ENCODE measurements at regions not wholly inside any gene's neighbourhood (a gene's known extent, or its start where the extent isn't known, plus 50 kb on each side); places are given as distances from the start of the nearest gene placed in this dataset.

DNA sequence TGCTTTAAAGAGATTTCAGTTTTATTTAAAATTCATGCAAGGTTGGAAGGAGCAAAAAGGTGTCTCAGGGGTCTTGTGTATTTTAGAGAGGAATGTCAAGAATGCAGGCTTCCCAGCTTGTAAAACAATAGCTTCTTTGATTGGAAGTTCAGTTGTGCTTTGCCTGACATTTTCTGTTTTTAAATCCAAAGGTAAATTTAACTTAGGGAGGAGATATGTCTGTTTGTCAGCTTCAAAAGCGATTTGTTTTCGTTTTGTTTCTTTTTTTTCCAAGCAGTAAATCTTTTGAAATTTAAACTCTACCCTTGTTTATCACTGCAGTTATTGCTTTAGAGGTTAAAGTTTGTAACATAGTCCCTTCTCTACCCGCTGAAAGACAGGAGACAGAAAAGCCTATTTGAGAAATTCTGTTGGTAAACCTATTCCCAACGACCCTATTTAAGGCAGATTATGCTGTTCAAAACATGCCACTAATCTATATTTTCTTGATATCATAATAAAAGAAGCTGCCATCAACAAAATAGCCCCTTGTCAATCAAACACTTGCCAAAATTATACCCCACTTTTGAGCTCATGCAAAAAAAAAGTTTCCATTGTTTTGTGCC, 639.6 kb downstream of the IRS1 start:
- peak; percentile 20 for DNase-seq (ENCODE audit: low spot score)

DNA sequence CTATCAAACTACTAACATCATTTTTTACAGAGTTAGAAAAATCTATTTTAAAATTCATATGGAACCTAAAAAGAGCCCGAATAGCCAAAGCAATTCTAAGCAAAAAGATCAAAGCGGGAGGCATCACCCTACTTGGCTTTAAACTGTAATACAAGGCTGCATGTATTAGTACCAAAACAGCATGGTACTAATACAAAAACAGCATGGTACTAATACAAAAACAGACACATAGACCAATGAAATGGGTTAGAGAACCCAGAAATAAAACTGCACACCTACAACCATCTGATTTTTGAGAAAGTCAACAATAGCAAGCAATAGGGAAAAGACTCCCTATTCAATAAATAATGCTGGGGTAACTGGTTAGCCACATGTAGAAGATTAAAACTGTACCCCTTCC, 640.7 kb downstream of the IRS1 start:
- DNase-seq (ENCODE audit: low spot score): no peak

DNA sequence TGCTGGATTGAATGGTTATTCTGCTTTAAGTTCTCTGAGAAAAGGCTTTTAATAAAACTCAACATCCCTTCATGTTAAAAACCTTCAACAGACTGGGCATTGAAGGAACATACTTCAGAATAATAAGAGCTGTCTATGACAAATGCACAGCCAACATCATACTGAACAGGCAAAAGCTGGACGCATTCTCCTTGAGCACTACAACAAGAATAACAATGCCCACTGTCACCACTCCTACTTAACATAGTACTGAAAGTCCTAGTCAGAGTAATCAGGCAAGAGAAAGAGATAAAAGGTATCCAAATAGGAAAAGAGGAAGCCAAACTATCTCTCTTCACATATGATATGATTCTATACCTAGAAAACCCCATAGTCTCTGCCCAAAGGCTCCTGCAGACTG, 641.4 kb downstream of the IRS1 start:
- DNase-seq (ENCODE audit: low spot score): no peak

DNA sequence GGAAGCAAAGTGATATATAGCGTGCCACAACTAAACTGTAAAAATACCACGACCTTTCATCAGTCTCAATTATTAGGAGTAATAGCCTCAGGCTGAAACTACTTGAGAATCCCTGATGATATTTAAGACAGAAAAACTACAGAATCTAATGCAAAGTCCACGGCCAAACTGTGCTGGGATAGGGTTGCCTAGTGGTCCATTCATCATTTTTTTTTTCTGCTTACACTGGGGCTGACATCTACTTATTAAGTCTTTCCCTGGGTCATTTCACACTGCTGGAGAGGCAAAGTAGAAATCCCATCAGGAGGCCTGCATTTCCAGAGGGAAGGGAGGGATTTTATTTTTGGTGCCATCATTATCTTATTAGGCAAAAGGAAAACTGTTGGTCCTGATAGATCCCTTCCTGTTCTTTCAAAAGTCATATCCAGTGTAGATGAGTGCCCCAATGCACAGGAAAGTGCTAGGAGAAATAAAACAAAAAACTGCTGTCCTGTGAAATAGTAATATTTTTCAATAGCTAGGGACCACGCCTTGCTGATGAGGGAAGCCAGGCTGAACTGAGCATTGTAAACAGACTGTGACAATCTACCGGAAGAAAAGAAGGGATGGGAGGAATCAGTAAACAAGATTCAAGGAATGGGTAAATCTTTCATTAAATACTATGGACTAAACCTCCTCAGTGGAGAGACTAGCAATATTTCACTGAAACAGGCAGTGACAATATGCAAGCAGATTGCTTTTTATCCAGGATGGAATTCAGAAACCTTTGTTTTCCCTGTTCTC, 644.3 kb downstream of the IRS1 start:
- no peak for DNase-seq (ENCODE audit: low spot score)

DNA sequence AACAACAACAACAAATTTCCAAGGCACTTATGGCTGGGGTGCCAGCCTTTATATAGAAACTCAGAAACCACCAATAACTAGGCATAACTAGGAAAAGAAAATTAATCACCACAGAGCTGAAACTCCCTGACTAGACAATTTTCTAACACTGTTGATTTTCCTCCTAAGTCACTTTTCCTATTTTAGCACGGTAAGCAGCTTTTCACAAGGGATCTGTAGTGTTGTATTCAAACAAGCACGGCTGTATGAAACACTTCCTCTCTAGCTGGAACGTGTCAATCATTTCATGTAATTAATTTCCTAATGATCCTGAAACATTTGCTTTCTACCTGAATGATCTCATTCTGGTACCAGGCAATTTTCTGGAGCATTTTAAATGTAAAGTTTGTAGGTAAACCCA, 645.0 kb downstream of the IRS1 start:
- DNase-seq (ENCODE audit: low spot score): no peak

DNA sequence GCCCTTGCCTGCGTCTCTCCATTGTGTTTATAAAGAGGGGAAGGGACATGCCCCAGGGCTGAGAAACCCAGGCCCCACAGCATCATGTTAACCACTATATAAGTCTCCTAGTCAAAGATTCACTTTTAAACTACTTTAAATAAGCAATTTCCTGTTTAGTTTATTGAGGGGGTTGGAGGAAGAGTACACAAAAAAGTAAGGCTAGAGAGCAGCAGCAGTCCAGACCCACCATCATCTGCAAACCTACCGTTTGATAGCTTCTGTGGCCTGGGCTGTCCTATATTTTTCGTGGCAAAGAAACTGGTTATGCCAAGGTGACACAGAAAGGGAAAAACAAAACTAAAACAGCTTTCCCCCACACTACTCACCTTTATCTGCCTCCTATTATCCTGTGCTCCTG, 646.1 kb downstream of the IRS1 start:
- no peak for DNase-seq (ENCODE audit: low spot score)

DNA sequence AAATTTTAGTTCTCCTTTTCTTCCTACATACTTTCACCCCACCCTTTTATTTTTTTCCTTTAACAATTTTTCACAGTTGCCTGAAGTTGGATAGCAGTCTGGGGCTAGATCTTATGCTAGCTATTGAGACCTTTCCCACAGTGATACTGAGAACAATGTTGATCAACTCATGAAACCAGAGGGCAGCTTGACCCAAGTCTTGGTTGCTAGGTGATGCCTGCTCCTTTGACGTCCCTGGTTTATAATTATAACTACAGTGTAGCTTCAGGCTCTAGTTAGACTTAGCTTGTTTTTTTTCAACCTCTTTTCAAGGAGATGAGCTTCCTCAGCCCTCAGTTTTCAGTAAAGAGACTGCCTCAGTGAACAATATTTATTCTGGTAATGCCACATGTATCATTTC, 648.5 kb downstream of the IRS1 start:
- DNase-seq (ENCODE audit: low spot score): no peak

DNA sequence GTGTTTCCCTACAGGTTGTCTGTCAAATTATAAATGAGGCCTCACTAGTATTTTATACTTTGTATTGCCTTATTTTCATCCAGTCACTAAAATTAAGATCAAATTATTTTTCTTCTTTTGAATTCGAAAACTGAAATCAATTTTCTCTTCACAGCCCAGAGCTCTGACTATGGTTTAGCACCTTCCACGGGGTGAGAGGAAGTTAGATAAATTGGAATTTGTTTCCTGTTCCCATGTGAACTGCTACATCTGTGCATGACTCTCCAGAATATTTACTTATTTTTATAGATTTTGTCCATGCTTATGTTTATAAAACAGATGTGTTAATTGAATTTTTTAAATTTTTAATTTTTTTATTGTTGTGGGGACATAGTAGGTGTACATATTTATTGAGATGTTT, 656.5 kb downstream of the IRS1 start:
- DNase-seq (ENCODE audit: low spot score): no peak

DNA sequence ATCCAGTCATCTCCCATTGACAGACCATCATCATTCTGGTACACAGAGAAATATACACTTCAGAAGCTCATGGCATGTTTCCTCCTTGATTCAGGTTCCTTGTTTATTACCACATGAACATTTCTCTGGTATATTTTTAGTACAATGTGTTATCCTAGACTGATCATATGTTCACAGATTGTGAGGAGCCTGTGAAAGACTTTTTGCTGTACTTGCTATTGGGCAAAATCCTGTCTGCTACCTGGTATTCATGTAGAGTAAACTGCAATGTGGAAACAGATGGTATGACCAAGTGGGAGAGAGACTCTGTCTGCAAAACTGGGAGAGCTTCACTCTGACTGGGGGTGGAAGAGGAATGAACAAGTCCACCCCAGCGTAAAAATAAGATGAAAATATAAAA, 657.2 kb downstream of the IRS1 start:
- DNase-seq (ENCODE audit: low spot score): no peak

DNA sequence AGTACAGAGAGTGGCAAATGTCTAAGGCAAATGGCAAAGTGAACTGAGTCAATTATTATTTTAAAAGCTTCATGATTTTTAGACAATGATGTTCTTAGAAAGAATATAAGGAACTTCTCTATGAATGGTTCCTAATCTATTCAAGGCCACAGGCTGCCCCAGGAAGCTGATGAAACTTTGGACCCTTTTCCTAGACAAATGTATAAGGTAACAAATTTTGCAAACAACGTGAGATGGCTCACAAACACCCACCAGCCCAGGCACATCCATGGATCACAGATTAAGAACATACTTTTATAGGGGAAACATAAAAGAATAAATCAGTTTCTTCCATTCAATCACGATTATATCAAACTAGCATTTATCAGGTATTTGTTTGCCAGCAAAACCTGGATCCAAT, 659.0 kb downstream of the IRS1 start:
- DNase-seq (ENCODE audit: low spot score): no peak

DNA sequence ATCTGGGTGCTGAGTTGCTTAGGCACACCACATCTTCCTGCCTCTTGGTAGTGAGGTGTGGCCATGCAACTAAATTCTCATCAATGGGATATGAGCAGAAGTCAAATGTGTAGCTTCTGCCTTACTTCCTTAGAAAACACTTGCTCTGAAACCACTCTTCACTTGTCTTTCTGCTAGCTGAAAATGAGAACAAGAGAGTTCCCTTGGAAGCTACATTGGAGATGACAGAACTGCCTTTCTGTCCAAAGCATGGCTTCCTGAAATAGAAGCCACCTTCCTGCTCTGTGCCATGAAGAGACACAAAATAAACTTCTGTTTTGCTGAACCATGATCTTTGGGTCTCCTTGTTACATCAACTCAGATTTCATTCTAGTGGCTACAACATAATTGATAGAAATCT, 659.9 kb downstream of the IRS1 start:
- DNase-seq (ENCODE audit: low spot score): no peak

DNA sequence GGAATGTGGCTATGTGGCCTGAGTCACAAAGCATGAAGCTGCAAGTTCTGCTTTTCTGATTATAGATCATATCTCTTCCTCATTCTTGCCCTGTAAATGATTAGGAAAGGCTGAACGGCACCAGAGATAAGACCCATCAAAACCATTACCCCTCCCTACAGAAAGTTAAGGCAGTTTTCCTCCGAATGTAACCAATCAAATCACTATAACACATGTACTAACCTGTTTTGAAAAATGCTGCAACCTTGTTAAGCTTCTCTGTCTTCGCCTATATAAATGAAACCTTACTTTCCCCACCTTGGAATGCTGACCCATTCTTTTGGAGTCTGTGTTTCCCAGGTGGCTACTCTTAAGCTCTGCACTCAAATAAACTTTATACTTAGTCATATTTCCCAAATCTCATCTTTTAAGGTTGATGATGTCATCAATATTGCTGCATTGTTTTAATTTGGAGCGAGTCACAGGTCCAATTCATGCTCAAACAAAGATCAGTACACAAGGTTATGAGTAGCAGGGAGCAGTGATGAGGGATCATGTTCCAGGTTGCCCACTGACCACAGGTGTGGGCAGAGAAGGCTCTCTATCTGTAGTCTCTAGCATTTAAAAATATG, 662.3 kb downstream of the IRS1 start:
- peak; percentile 32 for DNase-seq (ENCODE audit: low spot score)

DNA sequence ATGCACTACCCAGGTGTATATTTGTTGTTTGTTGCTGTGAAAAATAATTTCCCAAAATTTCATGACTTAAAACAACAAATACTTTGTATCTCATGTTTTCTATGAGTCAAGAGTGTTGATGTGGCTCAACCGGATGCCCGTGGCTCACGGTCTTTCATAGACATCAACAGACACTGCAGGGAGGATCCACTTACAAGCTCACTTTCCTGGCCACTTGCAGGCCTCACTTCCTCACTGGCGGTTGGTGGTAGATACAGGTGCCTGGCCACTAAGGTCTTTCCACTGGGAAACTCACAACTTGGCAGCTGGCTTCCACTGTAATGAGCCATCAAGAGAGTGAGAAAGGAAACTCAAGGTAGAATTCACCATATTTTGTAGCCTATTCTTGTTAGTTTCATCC, 662.9 kb downstream of the IRS1 start:
- no peak for DNase-seq (ENCODE audit: low spot score)

DNA sequence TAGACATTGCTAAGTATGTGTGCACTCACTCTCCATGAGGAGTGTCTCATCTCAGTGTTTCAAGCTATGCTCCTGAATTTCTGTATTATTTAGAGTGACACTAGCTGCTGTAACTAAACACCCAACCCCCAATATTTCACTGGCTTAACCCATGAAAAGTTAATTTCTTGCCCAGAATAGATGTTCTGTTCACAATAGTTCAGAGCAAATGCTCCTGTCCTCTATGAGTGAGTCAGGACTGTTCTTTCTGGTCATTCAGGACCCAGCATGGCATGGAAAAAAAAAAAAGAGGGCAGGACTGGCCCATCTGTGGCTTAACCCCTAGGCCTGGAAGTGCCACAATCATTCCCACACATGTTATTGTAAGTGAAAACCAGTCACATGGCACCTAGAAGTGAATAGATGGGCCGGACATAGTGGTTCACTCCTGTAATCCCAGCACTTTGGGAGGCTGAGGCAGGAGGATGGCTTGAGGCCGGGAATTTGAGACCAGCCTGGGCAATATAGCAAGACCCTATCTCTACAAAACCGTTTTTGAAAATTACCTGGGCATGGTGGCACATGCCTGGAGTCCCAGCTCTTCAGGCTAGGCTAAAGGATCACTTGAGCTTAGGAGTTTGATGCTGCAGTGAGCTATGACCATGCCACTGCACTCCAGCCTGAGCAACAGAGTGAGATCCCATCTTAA, 663.6 kb downstream of the IRS1 start:
- DNase-seq (ENCODE audit: low spot score): no peak

DNA sequence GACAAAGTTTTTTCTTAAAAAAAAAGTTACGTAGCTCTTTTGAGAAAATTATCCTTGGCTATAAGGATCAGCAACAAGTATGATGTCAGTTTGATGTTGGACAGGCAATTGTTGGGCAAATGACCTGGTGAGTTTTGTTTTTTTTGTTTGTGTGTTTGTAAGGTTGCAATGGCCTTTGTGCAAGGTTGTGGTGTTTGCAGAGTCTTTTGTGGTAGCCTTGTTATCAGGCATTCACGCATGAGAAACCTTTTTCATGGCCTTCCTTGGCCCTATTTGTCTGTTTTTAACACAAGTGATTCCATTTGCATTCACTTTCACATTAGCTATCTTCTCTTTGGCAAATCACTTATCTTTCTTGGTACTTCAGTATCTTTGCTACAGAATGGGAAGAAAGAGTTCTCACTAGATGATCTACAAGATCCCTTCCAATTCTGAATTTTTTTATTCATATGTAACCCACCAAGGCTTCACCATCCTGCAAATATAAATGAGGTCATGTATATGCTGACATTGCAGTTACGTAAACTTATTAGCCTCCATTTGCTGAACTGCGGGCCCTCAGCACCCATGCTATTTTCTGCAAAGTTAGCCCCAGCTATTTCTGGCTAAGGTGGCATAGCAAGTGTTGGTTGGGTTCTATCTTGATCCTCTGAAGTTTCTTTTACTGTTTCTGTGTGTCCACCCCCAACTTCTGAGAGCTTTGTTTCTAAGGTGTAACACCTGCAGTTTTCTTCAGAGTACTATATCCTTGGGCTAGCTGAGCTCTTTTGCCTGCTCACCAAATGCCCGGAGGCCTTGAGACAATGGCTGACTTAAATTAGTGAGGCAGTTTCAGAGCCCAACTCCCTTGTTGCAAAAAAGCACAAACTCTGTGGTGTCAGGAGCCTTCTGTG, 667.1 kb downstream of the IRS1 start:
- DNase-seq (ENCODE audit: low spot score): no peak

DNA sequence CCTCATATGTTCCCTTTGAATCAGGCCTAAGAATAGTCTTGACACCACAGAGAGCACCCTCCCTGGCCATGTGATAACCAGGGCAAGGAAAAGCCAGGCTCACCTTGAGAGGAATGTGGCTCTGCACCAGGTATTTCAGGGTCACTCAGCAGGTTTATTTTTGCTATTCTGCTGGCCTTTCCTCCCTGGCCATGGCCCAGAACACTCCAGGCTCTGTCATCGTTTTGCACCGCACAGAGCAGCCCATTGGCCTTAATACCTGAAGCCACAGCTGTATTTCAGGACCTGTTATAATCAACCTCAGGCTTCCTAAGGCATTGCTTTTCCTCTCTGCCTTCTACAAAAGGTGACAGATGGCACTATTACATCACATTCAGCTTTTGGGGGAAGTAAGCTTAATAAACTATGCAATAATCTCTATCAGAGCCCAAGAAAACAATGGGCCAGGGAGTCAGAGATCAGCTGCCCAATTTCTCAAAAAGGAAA, 668.3 kb downstream of the IRS1 start:
- DNase-seq (ENCODE audit: low spot score): no peak

DNA sequence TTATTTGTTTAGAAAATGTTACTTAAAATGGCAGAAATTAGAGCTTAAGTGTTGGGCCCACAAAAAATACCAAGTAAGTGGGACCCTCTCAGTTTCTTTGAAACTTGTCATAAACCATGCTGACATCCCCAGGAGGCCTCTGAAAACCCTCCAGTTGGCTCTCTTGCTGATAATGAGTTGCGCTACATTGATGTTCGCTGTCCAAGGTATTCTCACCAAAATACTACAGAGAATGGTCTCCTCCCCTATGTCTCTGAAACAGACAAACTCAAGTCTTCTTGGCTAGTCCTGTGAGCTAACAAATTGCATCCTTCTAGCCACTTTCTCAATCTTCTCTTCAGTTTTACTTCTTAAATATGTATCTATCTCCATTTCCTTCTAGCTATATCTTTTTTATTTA, 669.4 kb downstream of the IRS1 start:
- DNase-seq (ENCODE audit: low spot score): no peak

DNA sequence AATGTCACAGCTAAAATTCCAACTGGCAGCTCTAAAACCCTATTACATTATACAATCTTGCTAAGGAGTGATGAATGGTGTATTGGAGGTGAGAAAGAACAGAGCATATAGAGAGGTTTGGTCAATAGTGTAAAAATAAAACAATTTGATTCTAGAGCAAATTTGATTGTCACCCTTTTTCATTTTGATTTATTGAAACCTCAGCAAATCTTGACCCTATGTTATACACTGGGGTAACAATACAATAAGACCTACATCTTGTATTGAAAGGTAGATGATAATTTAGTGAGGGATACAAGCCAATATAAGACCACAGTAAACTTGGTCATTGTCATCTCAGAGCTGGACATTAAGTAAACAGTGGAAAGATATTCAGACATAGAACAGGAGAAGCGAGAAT, 671.9 kb downstream of the IRS1 start:
- DNase-seq (ENCODE audit: low spot score): no peak

DNA sequence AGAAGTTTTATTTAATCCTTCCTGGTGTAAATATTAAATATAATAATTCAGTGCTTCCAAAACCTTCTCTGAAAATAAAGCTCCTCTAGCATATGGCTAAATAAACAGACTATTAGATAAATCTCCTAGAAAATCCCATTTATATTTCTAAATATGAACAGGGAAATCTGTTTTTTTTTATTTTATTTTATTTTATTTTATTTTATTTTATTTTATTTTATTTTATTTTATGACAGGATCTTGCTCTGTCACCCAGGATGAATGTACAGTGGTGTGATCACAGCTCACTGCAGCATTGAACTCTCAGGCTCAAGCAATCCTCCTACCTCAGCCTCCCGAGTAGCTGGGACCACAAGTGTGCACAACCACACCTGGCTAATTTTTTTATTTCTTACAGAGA, 673.5 kb downstream of the IRS1 start:
- no peak for DNase-seq (ENCODE audit: low spot score)

DNA sequence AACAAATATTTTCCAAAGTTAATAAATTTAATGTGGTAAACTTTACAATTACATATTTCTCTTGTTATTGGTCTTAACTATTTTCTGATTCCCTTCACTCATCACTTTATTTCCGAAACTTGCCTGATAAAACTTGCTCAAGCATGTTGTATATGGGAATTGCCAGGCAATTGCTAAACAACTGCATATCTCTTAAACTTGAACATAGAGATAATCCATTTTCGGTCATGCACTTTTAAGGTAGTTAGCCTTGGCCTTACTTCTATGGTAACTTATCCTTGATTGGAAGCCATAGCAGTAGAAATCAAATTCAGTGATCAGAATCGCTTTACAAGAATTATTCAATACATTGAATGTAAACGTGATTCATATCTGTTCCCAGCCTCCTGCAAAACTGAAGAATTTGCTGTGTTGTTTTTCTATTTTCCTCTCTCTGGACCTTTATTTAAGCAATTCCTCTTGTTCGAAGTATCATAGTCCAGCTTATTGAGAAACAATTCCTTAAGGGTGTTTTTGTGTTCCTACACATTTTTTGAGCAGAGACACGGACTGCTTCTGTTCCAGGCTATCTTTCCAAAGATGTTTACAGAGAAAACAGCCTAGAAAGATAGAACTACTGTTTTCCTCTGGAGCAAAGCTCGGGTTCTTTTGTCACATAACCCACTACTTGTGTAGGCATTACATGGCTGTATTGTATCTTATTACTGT, 674.3 kb downstream of the IRS1 start:
- no peak for DNase-seq (ENCODE audit: low spot score)

DNA sequence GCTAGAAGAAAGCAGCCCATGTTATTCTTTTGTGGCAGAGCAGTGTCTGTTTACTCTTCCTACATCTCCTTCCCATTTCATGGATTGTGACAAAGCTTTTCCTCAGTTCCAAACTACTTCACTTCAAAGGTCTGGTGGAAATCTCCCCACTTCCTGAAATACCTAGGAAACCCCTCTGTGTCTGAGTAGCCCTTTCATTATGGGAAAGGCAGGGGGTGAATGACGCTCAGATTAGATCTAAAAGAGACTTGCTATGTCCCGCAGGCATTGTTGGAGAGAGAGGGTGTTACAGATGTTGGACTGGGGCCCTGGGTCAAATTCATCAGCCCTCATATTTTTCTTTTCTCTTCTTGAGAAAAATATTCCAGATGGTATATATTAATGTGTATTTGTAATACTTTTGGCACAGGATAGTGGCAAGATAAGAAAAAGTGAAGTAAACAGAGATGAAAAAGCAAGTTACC, 675.0 kb downstream of the IRS1 start:
- no peak for DNase-seq (ENCODE audit: low spot score)

All from LoVo (cell line).